ENCODE measurements at regions not wholly inside any gene's neighbourhood (a gene's known extent, or its start where the extent isn't known, plus 50 kb on each side); places are given as distances from the start of the nearest gene placed in this dataset.

GRCh38 chr2:16173893-16174692 is 233.7 kb downstream of the MYCN start:
- Histone ChIP-seq H3K4me2 (ENCODE audit: insufficient read depth in 1 of 2, low read depth in 2 of 2, low read length in 2 of 2) (no peak overlapping the region), H3K9ac (replicated peaks in 1 of 4; ENCODE audit: extremely low read depth in 1 of 4, low read depth in 3 of 4, low read length in 3 of 4) (no peak overlapping the region), H2BK5ac (ENCODE audit: low read depth, low read length) (no peak overlapping the region), H2BK20ac (ENCODE audit: low read length) (no peak overlapping the region), H3K56ac (replicated peaks; ENCODE audit: insufficient read length, low read depth, low read length) (no peak overlapping the region), H3K23ac (ENCODE audit: insufficient read length) (no peak overlapping the region), H3K4ac (replicated peaks; ENCODE audit: insufficient read length, low read depth, low read length) (no peak overlapping the region), H3K79me2 (ENCODE audit: control insufficient read depth in 1 of 2, insufficient read depth in 2 of 2, low read length in 2 of 2) (no peaks in the 10 kb centered on the region), H2BK12ac (ENCODE audit: low read depth, low read length) (no peak overlapping the region), H3K27me3 (replicated peaks in 1 of 4; ENCODE audit: control insufficient read depth in 3 of 4, extremely low read depth in 1 of 4, insufficient read depth in 3 of 4, low read length in 3 of 4) (no peaks in the 10 kb centered on the region), H3K23me2 (ENCODE audit: low read depth, low read length) (no peaks in the 10 kb centered on the region), H2BK120ac (replicated peaks; ENCODE audit: low read depth, low read length) (no peak overlapping the region), H3K4me1 (replicated peaks in 1 of 4; ENCODE audit: control insufficient read depth in 3 of 4, insufficient read depth in 4 of 4, low read length in 3 of 4) (no peaks in the 10 kb centered on the region), H4K5ac (ENCODE audit: insufficient read length, low read depth, low read length) (no peak overlapping the region), H3K79me1 (ENCODE audit: low read depth, low read length) (no peaks in the 10 kb centered on the region), H2AFZ (ENCODE audit: low read length) (no peak overlapping the region), H3K36me3 (ENCODE audit: control insufficient read depth in 2 of 4, insufficient read depth in 4 of 4, low read length in 3 of 4) (no peaks in the 10 kb centered on the region), H3K27ac (ENCODE audit: low read depth, low read length) (no peak overlapping the region), H4K20me1 (replicated peaks in 1 of 2; ENCODE audit: control insufficient read depth in 1 of 2, insufficient read depth in 2 of 2, low read length in 2 of 2) (no peaks in the 10 kb centered on the region), H2AK5ac (ENCODE audit: low read depth, low read length) (no peak overlapping the region), H3K4me3 (ENCODE audit: extremely low read depth in 1 of 4, insufficient read depth in 2 of 4, low read depth in 3 of 4, low read length in 4 of 4) (no peak overlapping the region), H3K14ac (ENCODE audit: insufficient read length) (no peak overlapping the region), H3K9me3 (ENCODE audit: insufficient read depth in 2 of 2, low read depth in 1 of 2, low read length in 1 of 2) (no peaks in the 10 kb centered on the region), H4K91ac (replicated peaks; ENCODE audit: insufficient read length, low read length) (no peak overlapping the region), H3K18ac (ENCODE audit: extremely low read depth, low read length) (no peak overlapping the region), H2BK15ac (ENCODE audit: low read length) (no peak overlapping the region), H4K8ac (ENCODE audit: extremely low read depth, insufficient read depth, low read length) (no peak overlapping the region)
- DNase-seq (ENCODE audit: low read depth in 1 of 2, low spot score in 2 of 2): no peak
- WGBS, 2 experiments (ENCODE audit: extremely low coverage in 1 of 2, insufficient coverage in 1 of 2, insufficient read length in 1 of 2, insufficient replicate concordance in 2 of 2, low coverage in 1 of 2, low lambda C conversion rate in 2 of 2, missing lambda C conversion rate in 1 of 2): 88% methylated on average over 3 of the region's 3 CpGs; no CpG with 5 or more reads in 1 of the 2 experiments
- CTCF ChIA-PET (ENCODE audit: partially characterized antibody): interaction anchor here (1.0 to 1.4 kb wide), 3 partner anchors 10 to 109 kb away, joined by 3 to 4 read pairs (median 3); no protein-coding TSS in a partner anchor
- FAIRE-seq: no peak
- POLR2A ChIA-PET (ENCODE audit: partially characterized antibody): no interaction called here
- no peak for TF ChIP-seq BCL11A (IDR thresholded peaks at IDR 0.05; ENCODE audit: low read depth in 2 of 2, low read length in 2 of 2)
- no peak for TF ChIP-seq POU5F1 (IDR thresholded peaks at IDR 0.05; ENCODE audit: low read depth, low read length)
- no peak for TF ChIP-seq CTBP2 (IDR thresholded peaks at IDR 0.05; ENCODE audit: borderline replicate concordance, insufficient read depth, insufficient read length, low read length)
- TF ChIP-seq TAF7 (optimal IDR thresholded peaks at IDR 0.05; ENCODE audit: borderline replicate concordance, low read depth, low read length): no peak
- TF ChIP-seq FOSL1 (IDR thresholded peaks at IDR 0.05; ENCODE audit: insufficient read depth, low read depth, low read length): no peak
- no peak for TF ChIP-seq ZNF274 (IDR thresholded peaks at IDR 0.05; ENCODE audit: borderline replicate concordance, extremely low read depth, low read length)
- no peak for TF ChIP-seq NANOG (IDR thresholded peaks at IDR 0.05; ENCODE audit: insufficient read depth, low read depth, low read length, poor library complexity, severe bottlenecking)
- TF ChIP-seq MAX (IDR thresholded peaks at IDR 0.05): no peak
- no peak for TF ChIP-seq BRCA1 (IDR thresholded peaks at IDR 0.05; ENCODE audit: low read depth, low read length)
- no peak for TF ChIP-seq GABPA (IDR thresholded peaks at IDR 0.05; ENCODE audit: borderline replicate concordance, insufficient read depth, low read length)
- TF ChIP-seq SP2 (IDR thresholded peaks at IDR 0.05; ENCODE audit: low read length): no peak
- TF ChIP-seq CBX5 (IDR thresholded peaks at IDR 0.05; ENCODE audit: low read depth, low read length): no peak
- no peak for TF ChIP-seq GTF2F1 (IDR thresholded peaks at IDR 0.05; ENCODE audit: borderline replicate concordance, low read depth, low read length)

Data from H1 (cell line).